HG02885 (cell line): ENCODE measurements at regions not wholly inside any gene's neighbourhood (a gene's known extent, or its start where the extent isn't known, plus 50 kb on each side); places are given as distances from the start of the nearest gene placed in this dataset.
"Not testable (repeated sequence)": the region's sequence is repeated elsewhere in the genome, so short reads cannot be mapped to it uniquely, and the experiment has no call there.

Source experiments
- ATAC-seq: cut with Tn5 transposase; IDR thresholded peaks from one replicate; pipeline ENCODE4 v1.9.1; 2021; ENCODE audit warnings: mild to moderate bottlenecking; ENCODE audit not compliant: unreplicated experiment, poor library complexity

- ATAC-seq, result not testable (repeated sequence)
These were observed 174.0 kb upstream of the GIMD1 start for GRCh38 chr4:106542609-106543008.

DNA sequence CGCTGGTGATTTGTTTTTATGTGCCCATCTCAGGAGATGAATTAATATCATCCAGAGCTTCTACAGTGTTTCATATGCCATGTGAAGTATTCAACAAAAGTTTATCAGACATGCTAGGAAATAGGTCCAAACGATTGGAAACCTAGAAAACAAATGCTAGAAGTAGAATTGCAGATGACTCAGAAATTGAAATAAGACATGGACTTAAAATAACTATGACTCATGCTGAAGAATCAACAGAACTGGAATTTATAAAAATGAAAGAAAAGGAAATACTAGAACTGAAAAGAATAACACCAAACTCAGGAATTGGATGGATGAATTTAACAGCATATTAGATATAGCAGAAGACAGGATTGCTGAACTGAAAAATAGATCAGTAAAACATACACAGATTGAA, 172.7 kb upstream of the GIMD1 start:
- no peak for ATAC-seq

DNA sequence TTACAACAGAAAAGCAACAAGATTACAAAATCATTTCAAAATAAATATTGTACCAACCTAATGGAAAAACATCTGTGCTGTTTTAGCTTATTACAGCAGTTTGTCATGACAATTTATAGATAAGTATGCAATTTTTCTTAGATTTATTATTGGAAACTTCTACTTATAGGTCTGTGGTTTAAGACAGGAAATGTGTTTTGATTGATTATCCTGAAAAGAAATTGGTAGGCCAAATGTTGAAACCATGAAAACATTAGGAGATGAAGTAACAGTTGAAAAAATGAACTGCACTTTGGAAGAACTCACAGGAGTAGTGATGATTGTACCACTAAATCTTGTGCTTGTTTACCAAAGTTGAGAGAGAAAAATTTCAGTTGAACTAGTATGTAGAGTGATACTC, 162.2 kb upstream of the GIMD1 start:
- ATAC-seq, result no peak

- ATAC-seq, result no peak
These were observed 161.4 kb upstream of the GIMD1 start for GRCh38 chr4:106530024-106530361.

GRCh38 chr4:106529348-106530023, 160.9 kb upstream of the GIMD1 start:
- no peak for ATAC-seq

- no peak for ATAC-seq
These were observed 158.7 kb upstream of the GIMD1 start for GRCh38 chr4:106527316-106527715.

DNA sequence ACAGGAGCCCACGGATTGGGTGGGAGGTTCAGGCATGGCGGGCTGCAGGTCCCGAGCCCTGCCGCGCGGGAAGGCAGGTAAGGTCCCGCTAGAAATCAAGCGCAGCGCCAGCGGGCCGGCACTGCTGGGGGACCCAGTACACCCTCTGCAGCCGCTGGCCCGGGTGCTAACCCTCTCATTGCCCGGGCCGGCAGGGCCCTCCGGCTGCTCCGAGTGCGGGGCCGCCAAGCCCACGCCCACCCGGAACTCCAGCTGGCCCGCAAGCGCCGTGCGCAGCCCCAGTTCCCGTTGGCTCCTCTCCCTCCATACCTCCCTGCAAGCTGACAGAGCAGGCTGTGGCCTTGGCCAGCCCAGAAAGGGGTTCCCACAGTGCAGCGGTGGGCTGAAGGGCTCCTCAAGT, 156.8 kb upstream of the GIMD1 start:
- not testable (repeated sequence) for ATAC-seq

GRCh38 chr4:106524772-106525171, 156.2 kb upstream of the GIMD1 start:
- ATAC-seq, result not testable (repeated sequence)

- ATAC-seq, result no peak
These were observed 154.3 kb upstream of the GIMD1 start for GRCh38 chr4:106522839-106523238.

GRCh38 chr4:106512706-106513105, 144.1 kb upstream of the GIMD1 start:
- ATAC-seq, result no peak

DNA sequence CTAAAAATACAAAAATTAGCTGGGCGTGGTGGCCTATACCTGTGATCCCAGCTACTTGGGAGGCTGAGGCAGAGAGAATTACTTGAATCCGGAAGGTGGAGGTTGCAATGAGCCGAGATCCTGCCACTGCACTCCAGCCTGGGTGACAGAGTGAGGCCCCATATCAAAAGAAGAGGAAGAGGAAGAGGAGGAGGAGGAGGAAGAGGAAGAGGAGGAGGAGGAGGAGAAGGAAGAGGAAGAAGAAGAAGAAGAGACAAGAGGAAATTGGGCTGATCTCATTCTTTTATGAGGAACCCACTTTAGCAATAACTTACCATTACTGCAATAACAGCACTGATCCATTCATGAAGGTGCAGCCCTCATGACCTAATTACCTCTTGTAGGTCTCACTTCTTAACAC, 138.9 kb upstream of the GIMD1 start:
- no peak for ATAC-seq

DNA sequence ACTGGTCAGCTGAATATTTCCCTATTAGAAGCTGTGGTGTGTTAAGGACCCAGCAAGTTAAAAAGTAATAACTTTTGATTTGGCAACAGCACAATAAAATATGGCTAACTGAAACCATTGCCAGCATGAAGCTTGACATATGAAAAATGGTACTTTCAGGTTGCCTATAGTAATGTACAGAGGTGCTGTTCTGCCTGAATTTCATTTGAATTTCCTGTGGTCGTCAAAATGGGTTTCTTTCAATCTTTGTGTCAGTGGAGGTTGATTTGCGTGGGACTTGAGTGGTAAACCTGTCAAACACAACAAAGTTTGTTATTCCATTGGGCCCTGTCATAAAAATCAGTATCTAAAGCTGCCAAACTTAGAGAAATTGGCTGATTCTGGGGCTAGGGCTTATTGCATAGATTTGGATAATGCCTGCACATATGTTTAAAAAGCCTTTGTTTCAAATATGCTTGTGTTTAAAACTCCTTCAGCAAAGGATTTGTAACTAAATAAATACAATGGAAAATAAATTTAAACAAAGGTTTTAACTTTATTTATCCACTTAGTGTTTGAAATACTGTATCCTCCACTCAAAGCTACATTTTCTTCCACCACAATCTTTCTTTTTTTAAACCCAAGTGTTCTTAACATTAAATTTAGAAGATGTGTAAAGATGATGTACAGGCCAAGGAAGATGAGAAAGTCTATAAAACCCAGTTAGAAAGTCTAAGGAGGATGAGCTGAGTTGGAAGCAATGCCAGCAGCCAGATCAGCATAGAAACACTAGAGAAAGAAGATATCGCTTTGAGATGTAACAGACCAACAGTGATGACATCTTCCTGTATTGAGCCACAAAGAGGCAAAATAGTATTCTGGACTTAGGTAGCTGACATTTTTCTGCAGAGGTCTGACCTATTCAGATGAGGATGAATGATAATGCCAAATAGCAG, 134.8 kb upstream of the GIMD1 start:
- no peak for ATAC-seq

GRCh38 chr4:106502106-106502699, 133.6 kb upstream of the GIMD1 start:
- ATAC-seq, result peak; percentile 95

DNA sequence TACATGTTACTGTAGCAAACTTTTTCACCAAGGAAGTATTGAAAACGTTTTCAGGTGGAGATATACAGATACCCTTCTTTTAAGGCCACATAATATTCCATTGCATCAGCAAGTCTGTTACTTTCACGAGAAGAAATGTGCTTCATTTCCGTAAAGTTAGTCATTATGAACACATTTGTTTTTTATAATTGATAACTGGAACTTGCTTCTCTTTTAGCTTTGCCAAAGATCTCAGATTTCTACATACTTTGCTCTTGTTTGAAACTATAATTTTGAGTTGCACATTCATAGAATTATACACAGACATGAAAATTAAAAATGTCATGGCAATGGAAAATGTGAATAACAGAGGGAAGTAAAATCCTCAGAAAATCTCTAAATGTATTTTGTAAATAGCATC, 128.7 kb upstream of the GIMD1 start:
- no peak for ATAC-seq

- ATAC-seq, result no peak
These were observed 127.5 kb upstream of the GIMD1 start for GRCh38 chr4:106496061-106496460.

GRCh38 chr4:106495476-106495875, 126.9 kb upstream of the GIMD1 start:
- ATAC-seq, result no peak

DNA sequence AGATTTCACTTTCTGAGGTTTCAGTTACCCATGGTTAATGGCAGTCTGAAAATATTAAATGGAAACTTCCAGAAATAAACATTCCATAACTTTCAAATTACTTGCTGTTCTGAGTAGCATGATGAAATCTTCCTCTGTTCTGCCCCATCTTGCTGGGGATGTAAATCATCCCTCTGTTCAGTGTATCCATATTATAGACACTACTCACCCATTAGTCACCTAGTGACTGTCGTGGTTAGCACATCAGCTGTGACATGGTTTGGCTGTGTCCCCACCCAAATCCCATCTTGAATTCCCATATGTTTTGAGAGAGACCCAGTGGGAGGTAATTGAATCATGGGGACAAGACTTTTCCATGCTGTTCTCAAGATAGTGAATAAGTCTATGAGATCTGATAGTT, 125.5 kb upstream of the GIMD1 start:
- ATAC-seq, result no peak

DNA sequence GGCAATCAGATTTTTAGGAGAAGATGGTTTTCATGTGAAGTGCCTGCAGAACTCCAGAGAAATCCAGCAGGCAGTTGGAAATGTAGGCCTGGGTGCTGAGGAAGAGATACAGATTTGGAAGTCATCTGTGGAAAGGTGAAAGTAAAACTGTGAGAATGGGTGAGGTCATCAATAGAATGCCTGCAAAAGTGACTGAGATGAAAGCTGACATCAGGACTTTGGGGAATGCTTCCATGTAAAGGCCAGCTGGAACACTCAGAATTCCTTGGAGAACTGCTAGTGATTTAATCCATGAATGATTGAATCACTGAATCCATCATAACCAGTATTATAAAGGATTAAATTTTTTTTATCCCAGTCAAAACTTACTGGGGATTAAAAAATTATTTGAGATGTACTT, 124.5 kb upstream of the GIMD1 start:
- ATAC-seq, result no peak

GRCh38 chr4:106486533-106486932, 118.0 kb upstream of the GIMD1 start:
- no peak for ATAC-seq

- no peak for ATAC-seq
These were observed 113.2 kb upstream of the GIMD1 start for GRCh38 chr4:106481801-106482200.

DNA sequence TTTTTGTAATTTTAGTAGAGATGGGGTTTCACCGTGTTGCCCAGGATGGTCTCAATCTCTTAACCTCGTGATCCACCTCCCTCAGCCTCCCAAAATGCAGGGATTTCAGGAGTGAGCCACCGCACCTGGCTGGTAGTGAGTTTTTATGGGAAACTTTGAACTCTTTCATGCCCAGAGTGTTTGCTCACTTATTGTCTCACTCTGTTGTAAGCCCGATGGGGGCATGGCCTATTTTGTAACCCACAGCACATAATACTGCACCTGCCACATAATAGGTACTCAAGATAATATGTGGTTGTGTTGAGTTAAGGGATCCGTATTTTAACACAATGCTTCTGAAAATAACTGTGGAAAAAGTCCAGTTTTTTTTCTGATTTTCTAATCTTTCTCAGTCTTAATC, 109.6 kb upstream of the GIMD1 start:
- ATAC-seq, result no peak
